Fibroblast of skin of scalp (primary cell): ENCODE measurements at regions not wholly inside any gene's neighbourhood (a gene's known extent, or its start where the extent isn't known, plus 50 kb on each side); places are given as distances from the start of the nearest gene placed in this dataset.
"Not testable (repeated sequence)": the region's sequence is repeated elsewhere in the genome, so short reads cannot be mapped to it uniquely, and the experiment has no call there.

ENCODE experiments used
- DNase-seq: peaks from one replicate; pipeline ENCODE4 v3.0.0-alpha.2; 2013

- DNase-seq = no peak
Measured at GRCh38 chr16:80915079-80915450, 91.6 kb downstream of the CMC2 start.

GRCh38 chr16:80914379-80915078 lies 92.2 kb downstream of the CMC2 start:
- no peak for DNase-seq

GRCh38 chr16:80913397-80913796 lies 93.3 kb downstream of the CMC2 start:
- no peak for DNase-seq

- DNase-seq = no peak
Measured at GRCh38 chr16:80912651-80913050, 94.0 kb downstream of the CMC2 start.

- no peak for DNase-seq
Measured at GRCh38 chr16:80910434-80910833, 96.3 kb downstream of the CMC2 start.

DNA sequence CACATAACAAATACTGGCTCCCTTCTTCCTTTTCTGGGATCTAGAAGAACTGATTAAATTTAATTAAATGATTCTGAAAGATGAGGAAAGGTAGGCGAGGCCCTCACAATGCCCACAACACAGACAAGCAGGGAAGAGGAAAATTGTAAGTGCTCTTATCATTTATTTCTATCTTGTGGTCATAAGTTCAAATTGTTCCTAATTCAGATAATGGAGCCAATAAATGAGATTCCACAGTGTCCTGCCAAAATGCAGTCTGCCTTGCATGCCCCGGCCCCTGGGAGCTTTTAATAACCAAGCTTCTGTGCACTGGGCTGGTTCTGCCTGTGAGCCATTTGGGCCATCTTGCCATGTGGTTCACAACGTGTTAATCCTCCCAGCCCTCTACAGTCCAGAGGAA lies 97.0 kb downstream of the CMC2 start:
- DNase-seq = no peak

DNA sequence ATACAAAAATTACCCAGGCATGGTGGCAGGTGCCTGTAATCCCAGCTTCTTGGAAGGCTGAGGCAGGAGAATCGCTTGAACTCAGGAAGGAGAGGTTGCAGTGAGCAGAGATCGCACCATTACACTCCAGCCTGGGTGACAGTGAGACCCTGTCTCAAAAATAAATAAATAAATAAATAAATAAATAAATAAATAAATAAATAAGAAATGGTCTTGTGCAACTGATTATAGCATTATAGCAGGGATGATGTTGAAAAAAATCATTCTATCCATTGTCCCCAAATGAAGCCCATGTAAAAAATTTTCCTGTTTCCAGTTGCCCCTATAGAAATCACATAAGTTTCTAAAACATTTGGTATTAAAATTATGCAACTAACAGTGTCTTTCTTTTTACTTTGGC lies 100.5 kb downstream of the CMC2 start:
- DNase-seq = not testable (repeated sequence)

DNA sequence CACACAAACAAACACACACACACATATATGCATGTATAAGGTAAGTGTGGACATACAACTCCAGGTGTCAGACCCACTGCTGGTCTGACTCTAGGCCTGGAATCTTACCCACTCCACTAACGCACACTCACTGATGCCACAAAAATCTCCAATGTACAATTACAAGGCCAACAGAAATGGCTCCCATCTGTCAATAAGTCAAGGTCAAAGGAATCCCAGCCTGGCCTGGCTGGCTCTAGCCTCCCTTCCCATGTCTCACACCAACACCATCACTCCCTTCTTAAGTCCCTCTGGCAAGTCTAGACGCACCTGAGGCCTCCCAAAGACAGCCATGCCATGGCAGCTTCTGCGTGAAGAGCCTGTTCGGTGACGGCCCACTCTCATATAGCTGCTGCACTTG lies 99.2 kb upstream of the CDYL2 start:
- DNase-seq = no peak

- no peak for DNase-seq
Measured at GRCh38 chr16:80902306-80903110, 98.1 kb upstream of the CDYL2 start.

DNA sequence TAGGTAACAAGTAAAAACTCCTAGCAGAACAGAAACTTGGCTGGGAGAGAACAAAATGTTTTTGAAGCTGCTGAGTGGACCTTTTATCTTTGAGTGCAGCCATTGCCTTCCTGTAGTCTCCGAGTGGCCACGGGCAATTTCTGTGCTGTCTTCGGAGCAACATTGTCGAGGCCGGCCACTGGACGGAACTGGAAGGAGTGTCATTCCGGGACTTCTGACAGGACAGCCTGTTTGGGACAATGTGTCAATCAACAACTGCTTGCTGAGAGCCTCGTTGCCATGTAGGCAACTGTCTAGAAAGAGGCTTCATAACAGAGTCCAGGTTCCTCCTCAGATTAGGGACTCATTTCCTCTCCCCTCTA lies 96.2 kb upstream of the CDYL2 start:
- no peak for DNase-seq

DNA sequence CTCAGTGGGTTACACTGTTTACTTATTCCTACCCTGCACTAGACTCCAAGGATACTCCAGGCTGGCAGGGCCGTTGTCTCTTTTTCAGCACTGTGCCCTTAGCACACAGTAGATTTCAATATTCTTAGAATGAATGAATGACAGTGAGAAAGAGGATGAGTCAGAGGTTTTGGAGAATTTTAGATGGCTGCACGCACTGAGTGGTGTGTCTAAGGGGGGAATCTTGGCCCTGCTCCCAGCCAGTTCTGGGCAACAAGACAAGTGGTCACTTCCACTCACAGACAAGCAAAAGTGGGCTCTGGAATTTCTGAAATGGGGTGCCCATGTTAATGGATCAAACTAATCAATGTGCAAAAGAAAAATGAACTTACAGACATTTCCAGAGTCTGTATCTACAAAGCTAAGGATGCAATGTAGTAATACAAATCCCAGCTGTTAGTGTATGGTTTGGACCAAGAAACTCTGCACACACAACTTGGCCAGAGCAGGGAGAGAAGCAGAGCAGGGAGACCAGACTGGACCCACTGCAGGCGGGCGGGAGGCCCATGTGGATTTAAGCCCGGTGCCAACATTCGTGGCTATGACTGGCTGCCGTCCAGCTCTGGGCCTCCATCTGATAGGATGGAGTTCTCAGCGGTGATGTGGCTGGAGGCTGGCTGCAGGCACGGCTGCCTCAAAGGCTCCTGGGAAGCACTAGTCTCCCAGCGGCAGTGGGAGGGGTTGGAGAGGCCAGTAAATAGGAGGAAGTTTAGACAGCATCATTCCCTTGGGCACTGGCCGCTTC lies 95.6 kb upstream of the CDYL2 start:
- DNase-seq = peak; percentile 84

DNA sequence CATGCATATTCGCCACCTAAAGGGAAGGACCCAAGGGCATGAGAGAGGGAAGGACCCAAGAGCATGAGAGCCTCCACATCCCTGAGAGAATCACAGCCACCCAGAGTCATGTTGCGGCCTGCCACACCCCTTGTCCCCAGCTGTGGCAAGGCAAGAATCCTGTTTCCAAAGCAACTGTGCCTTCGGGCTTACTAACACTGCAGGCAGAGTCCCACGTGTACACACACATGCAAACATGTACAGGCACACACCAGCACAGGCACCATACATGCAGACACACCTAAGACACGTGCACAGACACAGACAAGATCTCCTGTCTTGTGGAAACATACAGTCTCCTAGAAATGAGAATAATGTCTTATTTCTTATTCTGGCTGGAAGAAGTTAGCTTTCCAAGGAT lies 92.4 kb upstream of the CDYL2 start:
- DNase-seq = no peak

GRCh38 chr16:80894091-80894490 lies 89.7 kb upstream of the CDYL2 start:
- no peak for DNase-seq

DNA sequence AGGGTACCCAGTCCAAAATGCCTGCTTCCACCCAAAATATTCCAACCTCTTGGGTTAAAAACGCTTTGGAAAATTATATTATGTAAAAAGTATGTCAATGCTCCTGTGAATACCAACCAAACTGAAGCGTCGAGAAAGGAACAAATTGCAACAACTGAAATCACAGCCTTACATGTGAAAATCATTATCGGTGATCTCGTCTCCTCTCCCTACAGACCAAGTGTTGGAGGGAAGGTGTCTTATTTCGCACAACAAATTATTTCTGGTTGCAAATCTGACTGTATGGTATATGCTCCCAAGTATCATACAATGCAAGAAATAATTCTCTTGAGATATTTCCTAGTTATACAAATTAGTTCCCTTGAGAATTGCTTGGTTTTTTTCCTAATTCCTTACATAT lies 89.3 kb upstream of the CDYL2 start:
- peak; percentile 4 for DNase-seq

GRCh38 chr16:80892395-80892794 lies 88.0 kb upstream of the CDYL2 start:
- DNase-seq = not testable (repeated sequence)

GRCh38 chr16:80889779-80890359 lies 85.5 kb upstream of the CDYL2 start:
- DNase-seq = no peak

GRCh38 chr16:80887062-80887461 lies 82.7 kb upstream of the CDYL2 start:
- no peak for DNase-seq

GRCh38 chr16:80883816-80884215 lies 79.4 kb upstream of the CDYL2 start:
- DNase-seq = no peak

GRCh38 chr16:80883159-80883642 lies 78.8 kb upstream of the CDYL2 start:
- no peak for DNase-seq

- no peak for DNase-seq
Measured at GRCh38 chr16:80875616-80876015, 71.2 kb upstream of the CDYL2 start.

DNA sequence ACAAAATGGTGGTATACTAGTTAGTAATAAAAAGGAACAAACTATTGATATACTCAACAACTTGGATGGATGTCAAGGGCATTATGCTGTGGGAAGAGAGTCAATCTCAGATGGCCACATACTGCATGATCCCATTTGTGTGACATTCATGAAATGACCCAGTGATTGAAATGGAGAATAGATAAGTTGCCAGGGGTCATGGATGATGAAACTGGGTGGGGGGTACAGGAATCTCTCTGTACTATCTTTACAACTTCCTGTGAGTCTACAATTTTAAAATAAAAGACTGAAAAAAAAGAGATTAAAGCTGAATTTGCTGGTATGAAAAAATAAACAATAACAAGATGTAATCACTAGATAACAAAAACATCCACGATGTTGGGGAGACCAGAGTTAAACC lies 70.5 kb upstream of the CDYL2 start:
- DNase-seq = no peak

GRCh38 chr16:80862160-80862705 lies 57.8 kb upstream of the CDYL2 start:
- DNase-seq = no peak
